Peyer's patch (tissue), 4 donors: ENCODE measurements at regions not wholly inside any gene's neighbourhood (a gene's known extent, or its start where the extent isn't known, plus 50 kb on each side); places are given as distances from the start of the nearest gene placed in this dataset.

Experiments used
- DNase-seq, 3 donors: peaks; one replicate each; pipeline ENCODE4 v3.0.0-alpha.2; 2017 to 2019
- H3K27ac ChIP-seq, 4 donors: fragments of 200-600 bp; sonication (generic); one replicate each; pipeline ENCODE4 v1.5.1; 2016 to 2019
- H3K27me3 ChIP-seq, 2 donors: fragments of 200-600 bp; sonication (generic); one replicate each; pipeline ENCODE4 v1.5.1; 2019
- H3K36me3 ChIP-seq, 3 donors: fragments of 200-600 bp; sonication (generic); one replicate each; pipeline ENCODE4 v1.5.1; 2016 to 2019
- H3K4me1 ChIP-seq, 4 donors: fragments of 200-600 bp; sonication (generic); one replicate each; pipeline ENCODE4 v1.5.1; 2016 to 2019
- H3K4me3 ChIP-seq, 4 donors: fragments of 200-600 bp; sonication (generic); 1 replicate in 3 of 4; 2 replicates in 1 of 4; pipeline ENCODE4 v1.5.1; 2016 to 2019; ENCODE audit warnings: mild to moderate bottlenecking in 1 of 4
- H3K9me3 ChIP-seq, 4 donors: fragments of 200-600 bp; sonication (generic); one replicate each; pipeline ENCODE4 v1.5.1; 2016 to 2019; ENCODE audit warnings: mild to moderate bottlenecking in 1 of 4
- CTCF ChIP-seq, 6 experiments: fragments of 450-650 bp in 4 of 6; fragments of 200-600 bp in 2 of 6; sonication (generic) in 1 of 6; IDR thresholded peaks; one replicate each; pipeline ENCODE4 v1.5.1; 2017 to 2019; ENCODE audit warnings: antibody characterized with exemption in 6 of 6, mild to moderate bottlenecking in 3 of 6, moderate library complexity in 1 of 6
- POLR2A ChIP-seq, 2 donors: fragments of 450-650 bp; IDR thresholded peaks; one replicate each; pipeline ENCODE4 v1.5.1; 2017; ENCODE audit warnings: antibody characterized with exemption in 2 of 2, mild to moderate bottlenecking in 2 of 2, moderate library complexity in 2 of 2

- Histone ChIP-seq H3K4me1 (no peaks in the 10 kb centered on the region), H3K27me3 (no peaks in the 10 kb centered on the region), H3K9me3 (no peaks in the 10 kb centered on the region), H3K27ac (no peak overlapping the region), H3K36me3 (no peaks in the 10 kb centered on the region), H3K4me3 (no peak overlapping the region)
- no peak for DNase-seq
- TF ChIP-seq CTCF (IDR thresholded peaks at IDR 0.05) (no peak), POLR2A (IDR thresholded peaks at IDR 0.05) (no peak)
Measured at GRCh38 chr14:29236848-29237247, 470.3 kb downstream of the FOXG1 start.

- TF ChIP-seq CTCF (IDR thresholded peaks at IDR 0.05) = no peak
- TF ChIP-seq POLR2A (IDR thresholded peaks at IDR 0.05) = no peak
- no peaks in the 10 kb centered on the region for H3K27me3 ChIP-seq
- no peaks in the 10 kb centered on the region for H3K36me3 ChIP-seq
- no peak overlapping the region for H3K4me3 ChIP-seq
- no peaks in the 10 kb centered on the region for H3K4me1 ChIP-seq
- H3K27ac ChIP-seq = no peak overlapping the region
- no peaks in the 10 kb centered on the region for H3K9me3 ChIP-seq
- DNase-seq = no peak
Measured at GRCh38 chr14:29240066-29240465, 473.5 kb downstream of the FOXG1 start.

GRCh38 chr14:29242755-29243754 lies 476.5 kb downstream of the FOXG1 start:
- Histone ChIP-seq H3K27me3 (no peaks in the 10 kb centered on the region), H3K36me3 (no peaks in the 10 kb centered on the region), H3K4me3 (no peak overlapping the region), H3K9me3 (no peaks in the 10 kb centered on the region), H3K27ac (no peak overlapping the region), H3K4me1 (no peaks in the 10 kb centered on the region)
- TF ChIP-seq CTCF (IDR thresholded peaks at IDR 0.05) (no peak), POLR2A (IDR thresholded peaks at IDR 0.05) (no peak)
- no peak for DNase-seq

GRCh38 chr14:29255692-29256091 lies 489.1 kb downstream of the FOXG1 start:
- H3K4me3 ChIP-seq = no peak overlapping the region
- H3K4me1 ChIP-seq = no peaks in the 10 kb centered on the region
- H3K27me3 ChIP-seq = no peaks in the 10 kb centered on the region
- H3K27ac ChIP-seq = no peak overlapping the region
- TF ChIP-seq POLR2A (IDR thresholded peaks at IDR 0.05) = no peak
- no peak for TF ChIP-seq CTCF (IDR thresholded peaks at IDR 0.05)
- H3K9me3 ChIP-seq = no peaks in the 10 kb centered on the region
- H3K36me3 ChIP-seq = no peaks in the 10 kb centered on the region
- no peak for DNase-seq

GRCh38 chr14:29262979-29263378 lies 496.4 kb downstream of the FOXG1 start:
- Histone ChIP-seq H3K4me3 (no peak overlapping the region), H3K9me3 (no peaks in the 10 kb centered on the region), H3K36me3 (peaks cover 0 to 2% (median 0%) of the 10 kb centered on the region in 3 donors), H3K27me3 (no peaks in the 10 kb centered on the region), H3K27ac (no peak overlapping the region), H3K4me1 (no peaks in the 10 kb centered on the region)
- no peak for DNase-seq
- TF ChIP-seq CTCF (IDR thresholded peaks at IDR 0.05) (no peak), POLR2A (IDR thresholded peaks at IDR 0.05) (no peak)
